Stimulated activated CD8-positive, alpha-beta memory T cell treated with anti-CD3 and anti-CD28 coated beads, Interleukin-4, amount 100 ng/mL, for 24 hours (primary cell): ENCODE measurements at regions not wholly inside any gene's neighbourhood (a gene's known extent, or its start where the extent isn't known, plus 50 kb on each side); places are given as distances from the start of the nearest gene placed in this dataset.

ENCODE experiments used
- DNase-seq: peaks from one replicate; pipeline ENCODE4 v3.0.0-alpha.2; 2020; ENCODE audit warnings: low read depth

GRCh38 chrX:39296472-39296871 lies 495.2 kb downstream of the MID1IP1 start:
- no peak for DNase-seq

GRCh38 chrX:39298821-39299220 lies 497.6 kb downstream of the MID1IP1 start:
- no peak for DNase-seq

GRCh38 chrX:39299615-39300014 lies 498.4 kb downstream of the MID1IP1 start:
- DNase-seq, result no peak

- no peak for DNase-seq
Observed at GRCh38 chrX:39301036-39301435, 499.8 kb downstream of the MID1IP1 start.

- no peak for DNase-seq
Observed at GRCh38 chrX:39302838-39303237, 501.6 kb downstream of the MID1IP1 start.

DNA sequence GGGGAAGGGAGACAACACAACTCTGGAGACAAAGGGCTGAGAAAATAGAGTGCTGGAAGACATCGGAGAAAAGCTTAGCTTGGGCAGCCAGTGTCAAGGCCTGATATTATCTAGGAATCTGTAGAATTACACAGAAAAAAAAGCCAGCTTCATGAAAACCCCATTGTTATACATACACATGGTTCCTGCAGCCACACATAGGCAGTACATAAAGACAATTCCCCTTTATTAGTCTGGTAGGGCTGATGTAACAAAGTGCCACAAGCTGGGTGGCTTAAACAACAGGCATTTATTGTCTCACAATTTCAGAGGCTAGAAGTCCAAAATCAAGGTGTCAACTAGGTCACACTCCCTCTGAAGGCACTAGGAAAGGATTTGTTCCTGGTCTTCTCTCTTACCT lies 503.5 kb downstream of the MID1IP1 start:
- no peak for DNase-seq

DNA sequence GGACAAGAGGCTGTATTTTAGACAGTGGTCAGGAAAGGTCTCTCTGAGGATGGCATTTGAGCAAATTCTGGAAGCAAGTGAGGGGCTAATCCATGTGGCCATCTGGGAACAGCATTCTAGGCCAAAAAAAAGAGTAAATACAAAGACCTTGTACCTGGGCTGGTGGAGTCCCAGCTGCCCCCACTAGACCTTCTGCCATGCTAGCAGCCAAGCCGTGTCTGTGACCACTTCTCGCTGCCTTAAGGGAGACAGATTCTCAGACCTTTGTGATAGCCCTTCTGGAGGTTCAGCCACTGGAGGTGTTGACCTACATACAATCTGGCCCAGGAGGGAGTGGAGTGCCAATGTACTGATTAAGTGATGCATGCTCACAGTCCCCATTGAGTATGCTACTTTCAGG lies 506.2 kb downstream of the MID1IP1 start:
- DNase-seq, result no peak

- DNase-seq, result no peak
Observed at GRCh38 chrX:39308126-39308525, 506.9 kb downstream of the MID1IP1 start.

DNA sequence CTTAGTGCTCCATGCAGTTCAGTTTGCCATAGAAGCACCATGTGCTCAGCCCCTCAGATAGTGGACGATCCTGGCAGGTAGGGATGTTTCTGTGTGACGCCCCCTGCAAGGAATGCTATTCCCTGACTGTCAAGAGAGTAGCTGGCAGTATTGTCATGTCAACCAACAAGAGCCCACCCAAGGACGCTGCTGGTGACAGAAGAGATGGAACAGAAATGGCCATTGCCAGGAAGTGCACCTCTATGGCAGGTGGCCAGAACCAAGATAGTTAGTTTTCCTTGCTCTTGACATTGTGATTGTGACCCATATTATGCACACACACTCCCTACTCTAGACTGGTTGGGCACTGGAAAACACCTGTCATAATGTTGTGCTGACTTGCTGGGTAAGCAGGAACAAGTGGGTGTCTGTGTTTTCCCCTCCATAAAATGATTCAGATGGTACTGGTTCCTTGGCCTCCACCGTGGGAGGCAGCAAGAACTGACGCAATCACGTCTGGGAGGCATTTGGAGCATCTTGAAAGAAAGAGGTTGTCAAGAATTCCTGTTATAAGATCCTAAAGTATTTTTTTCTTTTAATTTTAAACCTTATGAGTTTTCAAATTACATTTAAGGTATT lies 507.9 kb downstream of the MID1IP1 start:
- peak; percentile 34 for DNase-seq

DNA sequence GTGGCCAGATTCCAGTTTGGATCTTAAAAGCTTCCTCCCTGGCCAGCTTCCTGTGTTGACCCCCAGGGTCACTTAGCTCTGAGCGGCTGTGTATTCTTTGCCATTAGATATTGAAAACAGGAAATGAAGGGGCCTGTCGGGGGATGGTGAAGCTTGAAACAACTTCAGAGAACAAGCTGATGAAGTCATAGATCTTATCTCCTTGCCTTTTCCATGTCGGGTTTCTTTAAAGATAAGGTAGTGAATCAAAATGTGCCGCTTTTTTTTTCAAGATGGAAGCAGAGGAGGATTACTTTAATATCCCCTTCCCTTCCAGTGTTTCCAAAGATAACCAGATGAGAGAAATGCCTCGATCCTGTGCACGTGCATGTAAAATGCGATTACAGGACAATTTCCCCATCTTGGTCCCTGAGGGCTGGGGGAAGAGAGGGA lies 508.5 kb downstream of the MID1IP1 start:
- no peak for DNase-seq

DNA sequence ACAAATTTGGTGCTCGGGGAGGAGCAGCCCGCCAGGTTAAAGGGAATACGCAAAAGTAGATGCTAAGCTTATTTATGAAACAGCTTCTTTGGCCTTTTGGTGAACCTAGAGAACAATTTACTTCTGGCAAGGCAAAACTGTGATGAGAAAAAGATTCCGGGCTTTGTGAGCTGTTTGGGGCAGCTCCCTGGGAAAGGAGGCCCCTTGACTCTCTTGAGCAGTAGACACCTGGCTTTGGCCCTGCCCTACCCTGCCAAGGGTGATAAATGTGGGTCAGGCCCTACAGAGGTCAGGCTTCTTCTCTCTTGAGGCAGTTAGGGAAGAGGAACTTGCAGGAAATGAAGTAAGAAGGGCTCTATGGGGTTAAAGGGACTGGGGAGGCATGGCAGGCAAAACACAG lies 509.6 kb downstream of the MID1IP1 start:
- DNase-seq, result no peak

DNA sequence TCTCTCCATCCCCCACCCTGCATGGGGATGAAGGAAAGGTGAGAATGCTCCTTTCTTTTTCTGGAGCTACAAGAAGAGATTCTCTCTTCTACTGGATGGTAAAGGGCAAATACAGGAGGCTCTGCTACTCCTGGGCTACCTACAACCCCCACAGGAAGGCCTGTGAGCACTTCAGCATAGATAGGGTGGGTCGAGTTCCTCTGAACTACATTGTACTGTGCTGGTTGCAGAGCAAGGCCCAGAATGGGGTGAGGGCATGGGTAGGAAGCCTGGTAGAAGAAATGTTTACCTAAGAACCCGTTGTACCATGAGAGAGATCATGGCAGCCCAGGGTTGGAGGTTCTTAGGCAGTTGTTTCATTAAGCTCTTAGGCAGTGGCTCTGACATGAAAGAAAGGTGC lies 510.4 kb downstream of the MID1IP1 start:
- no peak for DNase-seq

GRCh38 chrX:39313146-39313545 lies 511.9 kb downstream of the MID1IP1 start:
- no peak for DNase-seq

- DNase-seq, result no peak
Observed at GRCh38 chrX:39318506-39319343, 517.5 kb downstream of the MID1IP1 start.

- no peak for DNase-seq
Observed at GRCh38 chrX:39320165-39320564, 518.9 kb downstream of the MID1IP1 start.

DNA sequence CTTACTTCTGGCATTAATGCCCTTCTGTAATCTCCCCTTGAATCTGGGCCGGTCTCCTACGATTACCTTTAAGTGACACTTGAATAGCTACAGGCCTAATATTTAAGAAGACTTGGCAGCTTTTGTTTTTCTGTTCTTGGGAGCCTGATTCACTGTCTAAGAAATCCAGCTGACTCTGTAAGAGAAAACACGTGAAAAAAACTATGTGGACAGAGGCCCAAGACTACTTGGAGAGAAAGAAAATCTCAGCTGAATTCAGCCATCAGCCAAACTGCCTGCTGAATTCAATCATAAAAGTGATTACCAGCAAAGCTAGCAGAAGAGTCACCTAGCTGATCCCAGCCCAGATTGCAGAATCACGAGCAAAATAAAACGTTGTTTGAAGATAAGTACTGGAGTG lies 521.2 kb downstream of the MID1IP1 start:
- DNase-seq, result no peak

DNA sequence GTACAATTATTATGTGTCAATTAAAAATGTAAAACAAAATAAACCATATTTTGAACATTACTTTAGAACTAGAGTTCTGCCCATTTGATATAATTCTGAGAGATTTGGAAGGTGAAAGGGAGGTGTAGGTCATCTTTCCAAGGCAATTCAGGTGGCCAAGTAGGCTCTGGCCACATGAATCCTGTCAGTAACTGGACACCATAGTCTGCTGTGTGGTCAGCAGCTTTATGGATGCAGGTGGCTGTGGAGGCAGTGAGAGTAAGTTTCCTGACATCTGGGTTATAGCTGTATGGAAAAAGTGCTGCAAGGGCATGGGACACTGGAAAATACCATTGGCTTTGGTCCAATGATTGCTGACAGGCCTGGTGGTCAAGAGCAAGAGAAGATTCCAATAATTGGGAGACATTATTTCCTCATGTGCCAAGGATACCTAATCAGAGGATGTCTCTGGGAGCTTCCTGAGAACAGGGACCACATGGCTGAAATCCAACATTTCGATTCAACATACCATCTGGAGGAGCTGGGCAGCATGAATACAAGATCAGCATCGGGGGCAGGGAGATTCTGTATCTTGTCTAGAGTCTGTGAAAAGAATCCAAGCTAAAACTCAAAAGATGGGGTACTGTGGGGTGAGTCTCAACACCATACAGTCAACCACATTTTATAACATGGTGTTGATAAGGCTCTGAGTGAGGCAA lies 523.1 kb downstream of the MID1IP1 start:
- DNase-seq, result no peak

GRCh38 chrX:39327255-39327654 lies 526.0 kb downstream of the MID1IP1 start:
- no peak for DNase-seq

DNA sequence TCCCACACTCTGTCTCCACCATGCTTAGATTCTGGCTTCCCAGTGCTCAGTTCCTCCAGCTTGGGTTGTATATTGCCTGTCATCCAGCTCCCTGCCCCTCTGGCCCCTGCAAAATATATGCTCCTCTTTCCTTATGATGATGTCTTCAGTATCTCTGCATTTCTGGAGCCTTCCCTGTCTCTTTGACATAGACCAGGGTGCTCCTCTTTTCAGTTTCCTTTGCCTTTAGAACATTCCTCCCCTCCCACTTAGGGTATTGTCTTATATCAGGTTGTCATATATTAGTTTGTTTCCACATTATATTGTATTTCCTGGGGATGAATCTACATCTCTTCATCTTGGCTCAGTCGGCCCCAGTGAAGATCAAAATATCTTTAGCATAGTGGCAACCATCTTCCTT lies 526.4 kb downstream of the MID1IP1 start:
- DNase-seq, result no peak

GRCh38 chrX:39328661-39329060 lies 527.4 kb downstream of the MID1IP1 start:
- no peak for DNase-seq

DNA sequence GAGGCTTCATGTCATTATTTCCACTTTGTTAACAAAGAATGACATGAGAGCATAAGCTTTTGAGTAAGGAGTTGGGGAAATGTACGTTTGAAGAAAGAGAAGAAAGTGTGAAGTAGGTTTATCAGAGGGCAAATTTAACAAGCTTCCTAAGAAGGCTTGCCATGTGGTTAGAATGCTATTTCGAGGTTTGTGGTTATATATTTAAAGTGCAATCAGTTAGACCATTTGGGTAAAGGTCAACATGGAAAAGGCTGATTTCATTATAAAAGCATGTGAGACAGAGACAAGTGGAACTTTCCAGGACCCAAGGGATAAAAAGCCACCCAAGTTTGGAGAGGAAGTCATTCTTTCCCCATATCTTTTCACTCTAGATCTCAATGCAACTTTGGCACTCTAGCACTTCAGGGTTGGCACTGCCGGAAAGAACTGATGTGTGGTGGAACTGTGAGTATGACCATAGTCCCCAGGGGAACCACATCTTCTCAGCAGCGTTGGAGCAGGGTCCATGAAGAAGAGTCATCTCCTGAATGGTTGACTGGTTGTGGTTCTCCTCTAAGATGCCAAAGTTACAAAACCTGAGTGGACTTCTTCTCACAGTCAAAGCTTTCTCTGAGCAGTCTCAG lies 529.9 kb downstream of the MID1IP1 start:
- no peak for DNase-seq

DNA sequence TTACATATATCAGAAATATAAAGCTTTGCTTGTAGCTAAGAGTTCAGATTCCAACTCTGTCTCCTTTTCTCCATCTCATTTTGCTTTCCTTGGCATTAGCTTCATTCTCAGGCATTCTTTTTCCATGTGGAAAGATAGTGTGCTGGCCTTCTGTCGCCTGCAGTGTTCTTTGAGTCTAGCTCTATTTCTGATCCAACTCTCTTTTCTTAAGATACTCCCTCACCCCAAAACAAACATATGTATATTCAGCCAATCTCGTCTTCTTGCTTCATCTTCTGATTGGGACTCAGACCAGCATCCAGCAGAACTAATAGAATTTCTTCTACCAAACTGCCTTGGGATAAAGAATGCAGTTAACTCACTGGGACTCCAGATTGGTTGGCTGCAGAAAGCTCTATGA lies 532.2 kb downstream of the MID1IP1 start:
- no peak for DNase-seq
